ENCODE measurements at regions not wholly inside any gene's neighbourhood (a gene's known extent, or its start where the extent isn't known, plus 50 kb on each side); places are given as distances from the start of the nearest gene placed in this dataset.
A peak's percentile ranks its signal among the peaks of the same experiment; 100 is the strongest.

- intact Hi-C loops (cut with micrococcal nuclease): no loop called here
- Histone ChIP-seq H3K4me3 (ENCODE audit: low read length) (no peak overlapping the region), H3K4me1 (ENCODE audit: insufficient read depth, low read length) (no peaks in the 10 kb centered on the region), H3K27ac (ENCODE audit: low read length) (no peak overlapping the region), H3K9me2 (replicated peaks; ENCODE audit: low read length) (no peaks in the 10 kb centered on the region), H3K9me3 (ENCODE audit: low read length) (no peaks in the 10 kb centered on the region), H2AFZ (ENCODE audit: low read length) (no peak overlapping the region), H3K9ac (ENCODE audit: low read length) (no peak overlapping the region), H3K4me2 (ENCODE audit: low read length) (no peak overlapping the region), H4K20me1 (ENCODE audit: low read length) (no peaks in the 10 kb centered on the region), H3F3A (ENCODE audit: low read length, unreplicated experiment) (no peaks in the 10 kb centered on the region), H3K36me3 (ENCODE audit: low read depth, low read length) (no peaks in the 10 kb centered on the region), H3K79me2 (ENCODE audit: low read length) (no peaks in the 10 kb centered on the region), H3K27me3 (ENCODE audit: low read length) (no peaks in the 10 kb centered on the region)
- ATAC-seq: no peak
- BruUV-seq (replicated peaks): no TSS peak
- CTCF ChIA-PET: no interaction called here
- POLR2A ChIA-PET (ENCODE audit: unreplicated experiment): no interaction called here
- no peak for DNase-seq
- TF ChIP-seq EZH2phosphoT487 (IDR thresholded peaks at IDR 0.05; ENCODE audit: borderline replicate concordance, low read length) (no peak), EZH2 (IDR thresholded peaks at IDR 0.05; ENCODE audit: low read length, unreplicated experiment) (no peak)
- TF ChIP-seq, protein P1, sequence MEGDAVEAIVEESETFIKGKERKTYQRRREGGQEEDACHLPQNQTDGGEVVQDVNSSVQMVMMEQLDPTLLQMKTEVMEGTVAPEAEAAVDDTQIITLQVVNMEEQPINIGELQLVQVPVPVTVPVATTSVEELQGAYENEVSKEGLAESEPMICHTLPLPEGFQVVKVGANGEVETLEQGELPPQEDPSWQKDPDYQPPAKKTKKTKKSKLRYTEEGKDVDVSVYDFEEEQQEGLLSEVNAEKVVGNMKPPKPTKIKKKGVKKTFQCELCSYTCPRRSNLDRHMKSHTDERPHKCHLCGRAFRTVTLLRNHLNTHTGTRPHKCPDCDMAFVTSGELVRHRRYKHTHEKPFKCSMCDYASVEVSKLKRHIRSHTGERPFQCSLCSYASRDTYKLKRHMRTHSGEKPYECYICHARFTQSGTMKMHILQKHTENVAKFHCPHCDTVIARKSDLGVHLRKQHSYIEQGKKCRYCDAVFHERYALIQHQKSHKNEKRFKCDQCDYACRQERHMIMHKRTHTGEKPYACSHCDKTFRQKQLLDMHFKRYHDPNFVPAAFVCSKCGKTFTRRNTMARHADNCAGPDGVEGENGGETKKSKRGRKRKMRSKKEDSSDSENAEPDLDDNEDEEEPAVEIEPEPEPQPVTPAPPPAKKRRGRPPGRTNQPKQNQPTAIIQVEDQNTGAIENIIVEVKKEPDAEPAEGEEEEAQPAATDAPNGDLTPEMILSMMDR (conservative IDR thresholded peaks at IDR 0.05; ENCODE audit: low read depth, low read length): no peak
These were observed 1508.7 kb upstream of the TMEFF2 start for GRCh38 chr2:193703411-193703810.

- ATAC-seq (no peak), DNase-seq (no peak)
- Histone ChIP-seq H3K9ac (ENCODE audit: low read length) (no peak overlapping the region), H3K9me2 (replicated peaks; ENCODE audit: low read length) (no peaks in the 10 kb centered on the region), H4K20me1 (ENCODE audit: low read length) (no peaks in the 10 kb centered on the region), H3K36me3 (ENCODE audit: low read depth, low read length) (no peaks in the 10 kb centered on the region), H3K79me2 (ENCODE audit: low read length) (no peaks in the 10 kb centered on the region), H3K4me1 (ENCODE audit: insufficient read depth, low read length) (no peaks in the 10 kb centered on the region), H3K4me2 (ENCODE audit: low read length) (no peak overlapping the region), H3F3A (ENCODE audit: low read length, unreplicated experiment) (no peaks in the 10 kb centered on the region), H3K27ac (ENCODE audit: low read length) (no peak overlapping the region), H3K27me3 (ENCODE audit: low read length) (no peaks in the 10 kb centered on the region), H3K9me3 (ENCODE audit: low read length) (no peaks in the 10 kb centered on the region), H3K4me3 (ENCODE audit: low read length) (no peak overlapping the region), H2AFZ (ENCODE audit: low read length) (no peak overlapping the region)
- no TSS peak for BruUV-seq (replicated peaks)
- ChIA-PET POLR2A (ENCODE audit: unreplicated experiment) (no interaction called here), CTCF (no interaction called here)
- TF ChIP-seq EZH2phosphoT487 (IDR thresholded peaks at IDR 0.05; ENCODE audit: borderline replicate concordance, low read length) (no peak), EZH2 (IDR thresholded peaks at IDR 0.05; ENCODE audit: low read length, unreplicated experiment) (no peak)
- TF ChIP-seq, protein P1 (conservative IDR thresholded peaks at IDR 0.05; ENCODE audit: low read depth, low read length): no peak
- intact Hi-C loops (cut with micrococcal nuclease): no loop called here
These were observed 1506.8 kb upstream of the TMEFF2 start for GRCh38 chr2:193701484-193701883.

DNA sequence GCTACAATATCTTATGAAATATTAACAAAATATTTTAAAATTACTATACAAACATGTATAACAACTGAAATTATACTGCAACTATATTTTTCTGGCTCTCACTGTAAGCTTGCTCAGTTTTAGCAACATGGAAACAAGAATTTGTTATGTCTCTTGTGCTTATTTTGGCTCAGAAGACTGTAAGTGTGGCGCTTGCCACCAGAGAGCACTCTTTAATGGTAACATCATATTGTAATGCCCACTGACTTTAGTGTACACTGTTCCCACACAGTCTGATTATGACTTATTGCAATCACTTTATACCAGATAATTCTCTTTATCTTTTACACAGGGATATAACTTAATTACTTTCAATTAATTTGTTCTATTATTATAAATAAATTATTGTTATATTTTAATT lies 1500.6 kb upstream of the TMEFF2 start:
- Histone ChIP-seq H3K4me2 (ENCODE audit: low read length) (no peak overlapping the region), H3K9me2 (replicated peaks; ENCODE audit: low read length) (no peaks in the 10 kb centered on the region), H3K36me3 (ENCODE audit: low read depth, low read length) (no peaks in the 10 kb centered on the region), H3K4me1 (ENCODE audit: insufficient read depth, low read length) (no peaks in the 10 kb centered on the region), H2AFZ (ENCODE audit: low read length) (no peak overlapping the region), H3K27me3 (ENCODE audit: low read length) (no peaks in the 10 kb centered on the region), H3F3A (ENCODE audit: low read length, unreplicated experiment) (no peaks in the 10 kb centered on the region), H3K27ac (ENCODE audit: low read length) (no peak overlapping the region), H3K9me3 (ENCODE audit: low read length) (no peaks in the 10 kb centered on the region), H3K4me3 (ENCODE audit: low read length) (no peak overlapping the region), H3K79me2 (ENCODE audit: low read length) (no peaks in the 10 kb centered on the region), H3K9ac (ENCODE audit: low read length) (no peak overlapping the region), H4K20me1 (ENCODE audit: low read length) (no peaks in the 10 kb centered on the region)
- CTCF ChIA-PET: interaction anchor here (0.8 kb wide), 1 partner anchor 268 kb away, joined by 3 read pairs; no protein-coding TSS in a partner anchor
- POLR2A ChIA-PET (ENCODE audit: unreplicated experiment): interaction anchor here (0.7 kb wide), 1 partner anchor 517 kb away, joined by 8 read pairs; no protein-coding TSS in a partner anchor
- ATAC-seq: peak; percentile 91
- no TSS peak for BruUV-seq (replicated peaks)
- intact Hi-C loops (cut with micrococcal nuclease): loop anchor here (1.0 to 5.0 kb wide), 2 partner anchors 268 to 1122 kb away; no protein-coding TSS in a partner anchor
- TF ChIP-seq EZH2phosphoT487 (IDR thresholded peaks at IDR 0.05; ENCODE audit: borderline replicate concordance, low read length) (no peak), EZH2 (IDR thresholded peaks at IDR 0.05; ENCODE audit: low read length, unreplicated experiment) (no peak)
- TF ChIP-seq, protein P1 (conservative IDR thresholded peaks at IDR 0.05; ENCODE audit: low read depth, low read length): peak; percentile 61
- peak; percentile 56 for DNase-seq
